ENCODE measurements at regions not wholly inside any gene's neighbourhood (a gene's known extent, or its start where the extent isn't known, plus 50 kb on each side); places are given as distances from the start of the nearest gene placed in this dataset.
"Not testable (repeated sequence)": the region's sequence is repeated elsewhere in the genome, so short reads cannot be mapped to it uniquely, and the experiment has no call there.

- DNase-seq = peak; percentile 14 to 19
Measured at GRCh38 chr11:71095294-71095850, 157.0 kb downstream of the SHANK2 start.

GRCh38 chr11:71094296-71095077 is 157.9 kb downstream of the SHANK2 start:
- DNase-seq = no peak

GRCh38 chr11:71093783-71094182 is 158.6 kb downstream of the SHANK2 start:
- no peak for DNase-seq

- DNase-seq = no peak
Measured at GRCh38 chr11:71091506-71092265, 160.7 kb downstream of the SHANK2 start.

- no peak for DNase-seq
Measured at GRCh38 chr11:71089571-71089970, 162.8 kb downstream of the SHANK2 start.

GRCh38 chr11:71088314-71089215 is 163.8 kb downstream of the SHANK2 start:
- DNase-seq = not testable (repeated sequence)

GRCh38 chr11:71086687-71087258 is 165.6 kb downstream of the SHANK2 start:
- DNase-seq = no peak

GRCh38 chr11:71084306-71085012 is 167.9 kb downstream of the SHANK2 start:
- no peak for DNase-seq

GRCh38 chr11:71083105-71083504 is 169.3 kb downstream of the SHANK2 start:
- no peak for DNase-seq

- no peak for DNase-seq
Measured at GRCh38 chr11:71082454-71082853, 169.9 kb downstream of the SHANK2 start.

- no peak for DNase-seq
Measured at GRCh38 chr11:71081704-71082230, 170.6 kb downstream of the SHANK2 start.

GRCh38 chr11:71080239-71081097 is 171.9 kb downstream of the SHANK2 start:
- peak; percentile 70 to 77 for DNase-seq

GRCh38 chr11:71079795-71080194 is 172.6 kb downstream of the SHANK2 start:
- no peak for DNase-seq

GRCh38 chr11:71078482-71078881 is 173.9 kb downstream of the SHANK2 start:
- no peak for DNase-seq

- no peak for DNase-seq
Measured at GRCh38 chr11:71076525-71077304, 175.7 kb downstream of the SHANK2 start.

GRCh38 chr11:71075871-71076420 is 176.4 kb downstream of the SHANK2 start:
- DNase-seq = no peak

GRCh38 chr11:71075116-71075720 is 177.2 kb downstream of the SHANK2 start:
- no peak for DNase-seq

- DNase-seq = no peak
Measured at GRCh38 chr11:71071736-71072509, 180.5 kb downstream of the SHANK2 start.
